Mesendoderm (in vitro differentiated cells): ENCODE measurements at regions not wholly inside any gene's neighbourhood (a gene's known extent, or its start where the extent isn't known, plus 50 kb on each side); places are given as distances from the start of the nearest gene placed in this dataset.
"Not testable (repeated sequence)": the region's sequence is repeated elsewhere in the genome, so short reads cannot be mapped to it uniquely, and the experiment has no call there.

Source experiments
- DNase-seq: peaks from one replicate; pipeline ENCODE4 v3.0.0; 2013
- H2AK5ac ChIP-seq: 2 replicates; pipeline ENCODE4 v1.6.1; 2013; ENCODE audit warnings: low read length, inconsistent platforms
- H2BK120ac ChIP-seq: 2 replicates; pipeline ENCODE4 v1.6.1; 2013; ENCODE audit warnings: low read depth, mild to moderate bottlenecking, low read length, moderate library complexity, mixed read lengths
- H2BK15ac ChIP-seq: replicated peaks from 2 replicates; pipeline ENCODE4 v1.6.1; 2013; ENCODE audit warnings: low read depth, mild to moderate bottlenecking, moderate library complexity
- H2BK5ac ChIP-seq: 2 replicates; pipeline ENCODE4 v1.6.1; 2013; ENCODE audit warnings: low read length, inconsistent platforms
- H3K18ac ChIP-seq: 2 replicates; pipeline ENCODE4 v1.6.1; 2013; ENCODE audit warnings: mild to moderate bottlenecking, low read length, mixed read lengths
- H3K23ac ChIP-seq: one replicate; pipeline ENCODE4 v1.6.1; 2013; ENCODE audit warnings: low read length
- H3K27ac ChIP-seq: 2 replicates; pipeline ENCODE4 v1.5.1; 2013; ENCODE audit warnings: low read depth, mild to moderate bottlenecking, inconsistent platforms, low read length, moderate library complexity
- H3K27me3 ChIP-seq: 2 replicates; pipeline ENCODE4 v1.6.1; 2013; ENCODE audit warnings: low read length, control low read depth, mild to moderate bottlenecking, inconsistent platforms; ENCODE audit not compliant: insufficient read depth, poor library complexity
- H3K36me3 ChIP-seq: 2 replicates; pipeline ENCODE4 v1.6.1; 2013; ENCODE audit warnings: low read length, inconsistent platforms; ENCODE audit not compliant: control insufficient read depth, insufficient read depth
- H3K4ac ChIP-seq: one replicate; pipeline ENCODE4 v1.6.1; 2013; ENCODE audit warnings: low read depth, mild to moderate bottlenecking, low read length, moderate library complexity
- H3K4me1 ChIP-seq: 2 replicates; pipeline ENCODE4 v1.6.1; 2013; ENCODE audit warnings: low read depth, low read length, inconsistent platforms; ENCODE audit not compliant: control insufficient read depth
- H3K4me2 ChIP-seq: 2 replicates; pipeline ENCODE4 v1.6.1; 2013; ENCODE audit warnings: low read length
- H3K4me3 ChIP-seq: 2 replicates; pipeline ENCODE4 v1.5.1; 2013; ENCODE audit warnings: mild to moderate bottlenecking, low read length
- H3K56ac ChIP-seq: one replicate; pipeline ENCODE4 v1.6.1; 2013; ENCODE audit warnings: low read length
- H3K79me1 ChIP-seq: 2 replicates; pipeline ENCODE4 v1.6.1; 2013; ENCODE audit warnings: low read length, inconsistent platforms
- H3K79me2 ChIP-seq: 2 replicates; pipeline ENCODE4 v1.6.1; 2013; ENCODE audit warnings: mild to moderate bottlenecking, low read length; ENCODE audit not compliant: control insufficient read depth, insufficient read depth
- H3K9ac ChIP-seq: 2 replicates; pipeline ENCODE4 v1.6.1; 2013; ENCODE audit warnings: low read length, inconsistent platforms
- H4K5ac ChIP-seq: one replicate; pipeline ENCODE4 v1.6.1; 2013; ENCODE audit warnings: low read length
- H4K8ac ChIP-seq: one replicate; pipeline ENCODE4 v1.6.1; 2013; ENCODE audit warnings: low read depth, mild to moderate bottlenecking, control low read depth, low read length, moderate library complexity
- WGBS: extraction: QIAGEN DNeasy Blood & Tissue Kit; methylation state at CpG from one replicate; pipeline ENCODE4 v1.1.7; 2013; ENCODE audit warnings: low lambda C conversion rate, missing lambda C conversion rate; ENCODE audit not compliant: insufficient coverage; ENCODE audit errors: extremely low coverage; 5-methylcytosine and 5-hydroxymethylcytosine counted together

- no peak overlapping the region for H4K8ac ChIP-seq
- no peak overlapping the region for H3K27ac ChIP-seq
- H3K9ac ChIP-seq, result no peak overlapping the region
- no peak overlapping the region for H2BK15ac ChIP-seq
- no peak overlapping the region for H3K4me3 ChIP-seq
- H3K18ac ChIP-seq, result no peak overlapping the region
- no peaks in the 10 kb centered on the region for H3K27me3 ChIP-seq
- H2BK120ac ChIP-seq, result no peak overlapping the region
- H3K79me1 ChIP-seq, result no peaks in the 10 kb centered on the region
- H3K4me1 ChIP-seq, result no peaks in the 10 kb centered on the region
- H2AK5ac ChIP-seq, result no peak overlapping the region
- WGBS, result no CpG with 5 or more reads among the region's 1 CpG
- DNase-seq, result no peak
- no peak overlapping the region for H3K4me2 ChIP-seq
- H3K56ac ChIP-seq, result no peak overlapping the region
- no peak overlapping the region for H2BK5ac ChIP-seq
- H3K23ac ChIP-seq, result no peak overlapping the region
- H3K4ac ChIP-seq, result no peak overlapping the region
- no peak overlapping the region for H4K5ac ChIP-seq
- H3K79me2 ChIP-seq, result no peaks in the 10 kb centered on the region
- H3K36me3 ChIP-seq, result no peaks in the 10 kb centered on the region
Measured at GRCh38 chr1:68919075-68919474, 422.2 kb upstream of the DEPDC1 start.

- not testable (repeated sequence) for H4K8ac ChIP-seq, H2BK15ac ChIP-seq, H3K27me3 ChIP-seq, H3K79me1 ChIP-seq, H2AK5ac ChIP-seq, H3K4me1 ChIP-seq, H2BK5ac ChIP-seq, H3K36me3 ChIP-seq, H3K79me2 ChIP-seq, H3K27ac ChIP-seq, H3K18ac ChIP-seq, DNase-seq, H3K56ac ChIP-seq, H2BK120ac ChIP-seq, H3K9ac ChIP-seq, H3K4me2 ChIP-seq, H3K23ac ChIP-seq, H3K4me3 ChIP-seq, H4K5ac ChIP-seq
- peak overlapping the region; percentile 12 for H3K4ac ChIP-seq
- WGBS, result no CpG with 5 or more reads among the region's 30 CpGs
Measured at GRCh38 chr1:68923475-68924088, 426.7 kb upstream of the DEPDC1 start.

GRCh38 chr1:68930101-68930500 is 433.2 kb upstream of the DEPDC1 start:
- H3K27me3 ChIP-seq, result no peaks in the 10 kb centered on the region
- H3K23ac ChIP-seq, result no peak overlapping the region
- H2BK5ac ChIP-seq, result no peak overlapping the region
- no peak overlapping the region for H4K8ac ChIP-seq
- no peak overlapping the region for H4K5ac ChIP-seq
- H2BK120ac ChIP-seq, result no peak overlapping the region
- DNase-seq, result no peak
- H3K4me2 ChIP-seq, result no peak overlapping the region
- H3K27ac ChIP-seq, result no peak overlapping the region
- H3K9ac ChIP-seq, result no peak overlapping the region
- no peak overlapping the region for H2BK15ac ChIP-seq
- no peak overlapping the region for H3K4me3 ChIP-seq
- no CpG with 5 or more reads among the region's 1 CpG for WGBS
- no peak overlapping the region for H3K56ac ChIP-seq
- no peaks in the 10 kb centered on the region for H3K4me1 ChIP-seq
- no peaks in the 10 kb centered on the region for H3K36me3 ChIP-seq
- H3K4ac ChIP-seq, result no peak overlapping the region
- H3K79me1 ChIP-seq, result no peaks in the 10 kb centered on the region
- no peaks in the 10 kb centered on the region for H3K79me2 ChIP-seq
- H2AK5ac ChIP-seq, result no peak overlapping the region
- no peak overlapping the region for H3K18ac ChIP-seq

- Histone ChIP-seq H3K9ac (no peak overlapping the region), H3K23ac (no peak overlapping the region), H3K79me1 (no peaks in the 10 kb centered on the region), H3K4ac (no peak overlapping the region), H4K5ac (no peak overlapping the region), H2AK5ac (no peak overlapping the region), H2BK120ac (no peak overlapping the region), H3K4me3 (no peak overlapping the region), H3K36me3 (no peaks in the 10 kb centered on the region), H3K27me3 (no peaks in the 10 kb centered on the region), H3K56ac (no peak overlapping the region), H4K8ac (no peak overlapping the region), H3K4me1 (no peaks in the 10 kb centered on the region), H3K18ac (no peak overlapping the region), H3K79me2 (no peaks in the 10 kb centered on the region), H2BK5ac (no peak overlapping the region), H3K27ac (no peak overlapping the region), H2BK15ac (no peak overlapping the region), H3K4me2 (no peak overlapping the region)
- no peak for DNase-seq
- no CpG with 5 or more reads among the region's 3 CpGs for WGBS
Measured at GRCh38 chr1:68936530-68936929, 439.6 kb upstream of the DEPDC1 start.

- Histone ChIP-seq H3K4ac (no peak overlapping the region), H3K4me1 (no peaks in the 10 kb centered on the region), H3K36me3 (no peaks in the 10 kb centered on the region), H4K5ac (no peak overlapping the region), H2BK15ac (no peak overlapping the region), H3K79me2 (no peaks in the 10 kb centered on the region), H3K79me1 (no peaks in the 10 kb centered on the region), H3K27ac (no peak overlapping the region), H3K4me3 (no peak overlapping the region), H3K4me2 (no peak overlapping the region), H2AK5ac (no peak overlapping the region), H4K8ac (no peak overlapping the region), H3K27me3 (no peaks in the 10 kb centered on the region), H3K18ac (no peak overlapping the region), H2BK120ac (no peak overlapping the region), H3K9ac (no peak overlapping the region), H3K56ac (no peak overlapping the region), H2BK5ac (no peak overlapping the region), H3K23ac (no peak overlapping the region)
- no peak for DNase-seq
- no CpG with 5 or more reads among the region's 5 CpGs for WGBS
Measured at GRCh38 chr1:68938051-68938666, 441.3 kb upstream of the DEPDC1 start.

GRCh38 chr1:68950036-68950435 is 453.2 kb upstream of the DEPDC1 start:
- Histone ChIP-seq H3K27ac (no peak overlapping the region), H2BK5ac (no peak overlapping the region), H3K56ac (no peak overlapping the region), H3K27me3 (no peaks in the 10 kb centered on the region), H2AK5ac (no peak overlapping the region), H4K8ac (no peak overlapping the region), H3K4me2 (no peak overlapping the region), H4K5ac (no peak overlapping the region), H3K4me3 (no peak overlapping the region), H3K23ac (no peak overlapping the region), H3K4me1 (no peaks in the 10 kb centered on the region), H3K36me3 (no peaks in the 10 kb centered on the region), H3K79me1 (no peaks in the 10 kb centered on the region), H3K9ac (no peak overlapping the region), H3K79me2 (no peaks in the 10 kb centered on the region), H3K18ac (no peak overlapping the region), H3K4ac (no peak overlapping the region), H2BK15ac (no peak overlapping the region), H2BK120ac (no peak overlapping the region)
- no peak for DNase-seq
- no CpG with 5 or more reads among the region's 3 CpGs for WGBS
